Kidney (tissue), 13 donors: ENCODE measurements at regions not wholly inside any gene's neighbourhood (a gene's known extent, or its start where the extent isn't known, plus 50 kb on each side); places are given as distances from the start of the nearest gene placed in this dataset.
"Not testable (repeated sequence)": the region's sequence is repeated elsewhere in the genome, so short reads cannot be mapped to it uniquely, and the experiment has no call there.

Experiments
- DNase-seq, 5 donors: peaks; one replicate each; pipeline ENCODE4 v3.0.0-alpha.2; 2013 to 2020
- FAIRE-seq: peaks from 2 replicates; lab custom pipeline; 2012; peaks lifted over from hg19 to GRCh38; lab: Jason Lieb, UNC
- H3K27ac ChIP-seq, 2 donors: one replicate each; pipeline ENCODE4 v1.7.0; 2013; ENCODE audit warnings: low read depth in 2 of 2, low read length in 2 of 2, inconsistent platforms in 1 of 2
- H3K27me3 ChIP-seq: one replicate; pipeline ENCODE4 v1.7.1; 2013; ENCODE audit warnings: low read length, inconsistent platforms; ENCODE audit not compliant: control insufficient read depth, insufficient read depth
- H3K36me3 ChIP-seq, 3 donors: one replicate each; pipeline versions ENCODE4 v1.7.0 to v1.7.1; 2013; ENCODE audit warnings: low read length in 3 of 3, control low read depth in 1 of 3, inconsistent platforms in 1 of 3; ENCODE audit not compliant: insufficient read depth in 3 of 3, control insufficient read depth in 2 of 3
- H3K4me1 ChIP-seq, 3 donors: one replicate each; pipeline versions ENCODE4 v1.7.0 to v1.7.1; 2013; ENCODE audit warnings: low read length in 3 of 3, inconsistent platforms in 1 of 3, low read depth in 1 of 3; ENCODE audit not compliant: control insufficient read depth in 2 of 3, insufficient read depth in 2 of 3
- H3K4me3 ChIP-seq, 3 donors: one replicate each; pipeline versions ENCODE4 v1.7.0 to v1.8.1; 2013; ENCODE audit warnings: low read length in 3 of 3, control low read depth in 1 of 3, inconsistent platforms in 1 of 3
- H3K9ac ChIP-seq, 3 donors: one replicate each; pipeline versions ENCODE4 v1.7.0 to v1.7.1; 2013; ENCODE audit warnings: low read length in 3 of 3, control low read depth in 1 of 3, inconsistent platforms in 1 of 3
- H3K9me3 ChIP-seq, 3 donors: one replicate each; pipeline versions ENCODE4 v1.7.0 to v1.7.1; 2013; ENCODE audit warnings: low read length in 3 of 3, control low read depth in 1 of 3, inconsistent platforms in 1 of 3; ENCODE audit not compliant: control insufficient read depth in 2 of 3, insufficient read depth in 1 of 3
- CTCF ChIP-seq: IDR thresholded peaks from 3 replicates; pipeline ENCODE4 v1.5.1; 2012; ENCODE audit warnings: mild to moderate bottlenecking, moderate library complexity, borderline replicate concordance; ENCODE audit not compliant: insufficient read depth; ENCODE audit errors: extremely low read depth
- intact Hi-C: fragments of 100-400 bp; cut with DNase I; formaldehyde crosslinking; loops from one replicate; pipeline ENCODE4 v1.11.1; 2022
- donor health status: control.
- donor health status: control.
- donor health status: control.
- donor health status: control.
- donor health status: control.
- donor health status: DM: yes; HTN: yes; CAD: no.
- donor health status: Normal renal cell carcinoma (clear cell type).

- no peak for TF ChIP-seq CTCF
- no peak for FAIRE-seq
- no peak for DNase-seq
Measured at GRCh38 chr5:38790891-38791290, 54.9 kb upstream of the OSMR start.

DNA sequence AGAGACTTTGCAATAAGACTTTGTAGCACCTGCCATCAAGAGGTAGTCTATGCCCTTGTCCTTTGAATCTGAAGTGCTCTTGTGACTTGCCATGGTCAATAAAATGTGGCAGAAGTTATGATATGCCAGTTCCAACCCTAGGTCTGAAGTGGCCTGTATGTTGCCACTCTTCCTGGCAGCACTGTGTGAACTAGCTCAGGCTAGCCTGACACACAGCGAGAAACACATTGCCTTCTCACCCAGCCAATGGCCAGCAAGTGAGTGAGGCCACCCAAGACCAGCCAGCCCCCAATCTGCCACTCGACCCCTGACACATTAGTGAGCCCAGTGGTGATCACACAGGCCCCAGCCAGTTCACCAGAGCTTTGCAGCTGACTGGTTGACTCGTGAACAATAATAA, 52.7 kb upstream of the OSMR start:
- H3K27ac ChIP-seq = no peak overlapping the region
- FAIRE-seq (no peak), DNase-seq (no peak)
- no peak overlapping the region for H3K4me3 ChIP-seq
- no peaks in the 10 kb centered on the region for H3K36me3 ChIP-seq
- TF ChIP-seq CTCF = no peak
- no peaks in the 10 kb centered on the region for H3K4me1 ChIP-seq
- H3K9ac ChIP-seq = no peak overlapping the region
- no peaks in the 10 kb centered on the region for H3K9me3 ChIP-seq
- no peaks in the 10 kb centered on the region for H3K27me3 ChIP-seq
- intact Hi-C loops = no loop called here

More at GRCh38 chr5:38790891-38791290, 54.9 kb upstream of the OSMR start:
- intact Hi-C loops = no loop called here
- Histone ChIP-seq H3K9me3 (no peaks in the 10 kb centered on the region), H3K27ac (no peak overlapping the region), H3K9ac (no peak overlapping the region), H3K27me3 (no peaks in the 10 kb centered on the region), H3K4me1 (no peaks in the 10 kb centered on the region), H3K36me3 (no peaks in the 10 kb centered on the region), H3K4me3 (no peak overlapping the region)

GRCh38 chr5:38794037-38794436, 51.8 kb upstream of the OSMR start:
- intact Hi-C loops, H3K36me3 ChIP-seq: not testable (repeated sequence)

GRCh38 chr5:38794986-38795385, 50.8 kb upstream of the OSMR start:
- Histone ChIP-seq H3K9me3 (no peaks in the 10 kb centered on the region), H3K4me3 (no peak overlapping the region), H3K36me3 (no peaks in the 10 kb centered on the region), H3K27ac (no peak overlapping the region), H3K4me1 (no peaks in the 10 kb centered on the region), H3K27me3 (no peaks in the 10 kb centered on the region), H3K9ac (no peak overlapping the region)
- DNase-seq (no peak), FAIRE-seq (no peak)
- TF ChIP-seq CTCF = no peak
- intact Hi-C loops = no loop called here

More at GRCh38 chr5:38794037-38794436, 51.8 kb upstream of the OSMR start:
- not testable (repeated sequence) for H3K4me1 ChIP-seq, FAIRE-seq, H3K9ac ChIP-seq, H3K9me3 ChIP-seq, H3K27ac ChIP-seq, DNase-seq, H3K4me3 ChIP-seq, H3K27me3 ChIP-seq
